ENCODE measurements at regions not wholly inside any gene's neighbourhood (a gene's known extent, or its start where the extent isn't known, plus 50 kb on each side); places are given as distances from the start of the nearest gene placed in this dataset.
"Not testable (repeated sequence)": the region's sequence is repeated elsewhere in the genome, so short reads cannot be mapped to it uniquely, and the experiment has no call there.

- no peak for DNase-seq (ENCODE audit: low read depth)
Observed at GRCh38 chr6:10128721-10129120, 286.2 kb downstream of the TFAP2A start.

GRCh38 chr6:10122164-10122563 is 292.7 kb downstream of the TFAP2A start:
- no peak for DNase-seq (ENCODE audit: low read depth)

GRCh38 chr6:10112871-10113549 is 301.9 kb downstream of the TFAP2A start:
- DNase-seq (ENCODE audit: low read depth) = no peak

GRCh38 chr6:10111975-10112374 is 302.9 kb downstream of the TFAP2A start:
- DNase-seq (ENCODE audit: low read depth) = no peak

- DNase-seq (ENCODE audit: low read depth) = no peak
Observed at GRCh38 chr6:10101551-10102252, 313.2 kb downstream of the TFAP2A start.

- DNase-seq (ENCODE audit: low read depth) = no peak
Observed at GRCh38 chr6:10099529-10100140, 315.2 kb downstream of the TFAP2A start.

GRCh38 chr6:10098756-10099528 is 315.9 kb downstream of the TFAP2A start:
- DNase-seq (ENCODE audit: low read depth) = no peak

GRCh38 chr6:10093282-10093681 is 321.6 kb downstream of the TFAP2A start:
- DNase-seq (ENCODE audit: low read depth) = no peak

- no peak for DNase-seq (ENCODE audit: low read depth)
Observed at GRCh38 chr6:10084111-10084986, 330.5 kb downstream of the TFAP2A start.

- DNase-seq (ENCODE audit: low read depth) = no peak
Observed at GRCh38 chr6:10082385-10082784, 332.5 kb downstream of the TFAP2A start.

GRCh38 chr6:10081957-10082356 is 332.9 kb downstream of the TFAP2A start:
- no peak for DNase-seq (ENCODE audit: low read depth)

- no peak for DNase-seq (ENCODE audit: low read depth)
Observed at GRCh38 chr6:10081075-10081474, 333.8 kb downstream of the TFAP2A start.

GRCh38 chr6:10080561-10080960 is 334.3 kb downstream of the TFAP2A start:
- DNase-seq (ENCODE audit: low read depth) = no peak

GRCh38 chr6:10078581-10078980 is 336.3 kb downstream of the TFAP2A start:
- DNase-seq (ENCODE audit: low read depth) = no peak

- not testable (repeated sequence) for DNase-seq (ENCODE audit: low read depth)
Observed at GRCh38 chr6:10074726-10075125, 340.1 kb downstream of the TFAP2A start.

- DNase-seq (ENCODE audit: low read depth) = no peak
Observed at GRCh38 chr6:10073341-10073740, 341.5 kb downstream of the TFAP2A start.

GRCh38 chr6:10071631-10072220 is 343.1 kb downstream of the TFAP2A start:
- no peak for DNase-seq (ENCODE audit: low read depth)

- DNase-seq (ENCODE audit: low read depth) = no peak
Observed at GRCh38 chr6:10060004-10060403, 354.9 kb downstream of the TFAP2A start.

- no peak for DNase-seq (ENCODE audit: low read depth)
Observed at GRCh38 chr6:10054672-10055071, 360.2 kb downstream of the TFAP2A start.

GRCh38 chr6:10051283-10051682 is 363.6 kb downstream of the TFAP2A start:
- no peak for DNase-seq (ENCODE audit: low read depth)

Measured in fibroblast of gingiva (primary cell).